ENCODE measurements at regions not wholly inside any gene's neighbourhood (a gene's known extent, or its start where the extent isn't known, plus 50 kb on each side); places are given as distances from the start of the nearest gene placed in this dataset.

GRCh38 chr2:156826341-156826933, 390.3 kb downstream of the GPD2 start:
- FAIRE-seq (no peak), DNase-seq (ENCODE audit: low spot score in 2 of 2) (no peak)

- DNase-seq (ENCODE audit: low spot score in 2 of 2) (no peak), FAIRE-seq (no peak)
Measured at GRCh38 chr2:156834431-156834830, 398.3 kb downstream of the GPD2 start.

- no peak for DNase-seq (ENCODE audit: low spot score in 2 of 2)
- FAIRE-seq, result no peak
Measured at GRCh38 chr2:156837635-156838370, 401.6 kb downstream of the GPD2 start.

- DNase-seq (ENCODE audit: low spot score in 2 of 2), result no peak
- FAIRE-seq, result no peak
Measured at GRCh38 chr2:156841321-156841720, 405.1 kb downstream of the GPD2 start.

- FAIRE-seq (no peak), DNase-seq (ENCODE audit: low spot score in 2 of 2) (no peak)
Measured at GRCh38 chr2:156845806-156846558, 409.8 kb downstream of the GPD2 start.

GRCh38 chr2:156852210-156852609, 405.3 kb upstream of the GALNT5 start:
- no peak for FAIRE-seq

GRCh38 chr2:156852681-156853080, 404.8 kb upstream of the GALNT5 start:
- FAIRE-seq (no peak), DNase-seq (ENCODE audit: low spot score in 2 of 2) (no peak)

More at GRCh38 chr2:156852210-156852609, 405.3 kb upstream of the GALNT5 start:
- no peak for DNase-seq (ENCODE audit: low spot score in 2 of 2)

GRCh38 chr2:156864325-156864724, 393.2 kb upstream of the GALNT5 start:
- no peak for DNase-seq (ENCODE audit: low spot score in 2 of 2)
- FAIRE-seq, result no peak

GRCh38 chr2:156864753-156865152, 392.8 kb upstream of the GALNT5 start:
- DNase-seq (ENCODE audit: low spot score in 2 of 2), result no peak

GRCh38 chr2:156867201-156867600, 390.3 kb upstream of the GALNT5 start:
- no peak for FAIRE-seq

More at GRCh38 chr2:156864753-156865152, 392.8 kb upstream of the GALNT5 start:
- FAIRE-seq, result no peak

GRCh38 chr2:156874707-156875106, 382.8 kb upstream of the GALNT5 start:
- FAIRE-seq (no peak), DNase-seq (ENCODE audit: low spot score in 2 of 2) (no peak)

More at GRCh38 chr2:156867201-156867600, 390.3 kb upstream of the GALNT5 start:
- no peak for DNase-seq (ENCODE audit: low spot score in 2 of 2)

GRCh38 chr2:156883804-156884203, 373.7 kb upstream of the GALNT5 start:
- FAIRE-seq, result no peak
- no peak for DNase-seq (ENCODE audit: low spot score in 2 of 2)

GRCh38 chr2:156884216-156884615, 373.3 kb upstream of the GALNT5 start:
- FAIRE-seq (no peak), DNase-seq (ENCODE audit: low spot score in 2 of 2) (no peak)

- FAIRE-seq (no peak), DNase-seq (ENCODE audit: low spot score in 2 of 2) (no peak)
Measured at GRCh38 chr2:156890529-156891148, 366.9 kb upstream of the GALNT5 start.

- DNase-seq (ENCODE audit: low spot score in 2 of 2) (no peak), FAIRE-seq (no peak)
Measured at GRCh38 chr2:156891609-156892008, 365.9 kb upstream of the GALNT5 start.

- FAIRE-seq (no peak), DNase-seq (ENCODE audit: low spot score in 2 of 2) (no peak)
Measured at GRCh38 chr2:156892467-156893281, 364.8 kb upstream of the GALNT5 start.

- FAIRE-seq, result no peak
Measured at GRCh38 chr2:156896294-156896693, 361.2 kb upstream of the GALNT5 start.

GRCh38 chr2:156897548-156897947, 360.0 kb upstream of the GALNT5 start:
- DNase-seq (ENCODE audit: low spot score in 2 of 2) (no peak), FAIRE-seq (no peak)

More at GRCh38 chr2:156896294-156896693, 361.2 kb upstream of the GALNT5 start:
- no peak for DNase-seq (ENCODE audit: low spot score in 2 of 2)

GRCh38 chr2:156901373-156902031, 356.0 kb upstream of the GALNT5 start:
- DNase-seq (ENCODE audit: low spot score in 2 of 2) (no peak), FAIRE-seq (no peak)

- FAIRE-seq, result no peak
Measured at GRCh38 chr2:156903335-156903734, 354.2 kb upstream of the GALNT5 start.

More at GRCh38 chr2:156903335-156903734, 354.2 kb upstream of the GALNT5 start:
- no peak for DNase-seq (ENCODE audit: low spot score in 2 of 2)
